GM21528 (cell line): ENCODE measurements at regions not wholly inside any gene's neighbourhood (a gene's known extent, or its start where the extent isn't known, plus 50 kb on each side); places are given as distances from the start of the nearest gene placed in this dataset.

ENCODE experiments used
- ATAC-seq: cut with Tn5 transposase; IDR thresholded peaks from one replicate; pipeline ENCODE4 v1.9.1; 2021; ENCODE audit warnings: mild to moderate bottlenecking, moderate library complexity; ENCODE audit not compliant: unreplicated experiment, low FRiP score

GRCh38 chr2:41610501-41611190, 437.2 kb upstream of the PKDCC start:
- ATAC-seq = no peak

- no peak for ATAC-seq
Observed at GRCh38 chr2:41618754-41619153, 429.1 kb upstream of the PKDCC start.

DNA sequence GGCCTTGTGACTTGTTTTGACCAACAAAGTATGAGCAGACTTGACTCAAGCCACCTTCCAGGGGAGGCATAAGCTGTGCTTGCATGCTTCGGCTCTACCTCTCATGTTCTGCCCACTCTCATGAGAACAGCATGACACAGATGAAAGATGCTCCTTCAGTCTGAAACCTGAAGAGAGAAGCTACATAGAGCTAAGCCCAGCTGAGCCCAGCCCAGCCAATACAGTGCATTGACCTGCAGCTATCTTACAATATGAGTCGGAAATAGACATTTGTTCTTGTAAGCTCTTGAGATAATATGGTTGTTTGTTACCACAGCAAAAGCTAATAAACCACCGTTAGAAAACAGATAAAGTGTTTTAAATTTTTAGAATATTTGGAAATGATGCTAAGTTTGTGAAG, 426.7 kb upstream of the PKDCC start:
- no peak for ATAC-seq

DNA sequence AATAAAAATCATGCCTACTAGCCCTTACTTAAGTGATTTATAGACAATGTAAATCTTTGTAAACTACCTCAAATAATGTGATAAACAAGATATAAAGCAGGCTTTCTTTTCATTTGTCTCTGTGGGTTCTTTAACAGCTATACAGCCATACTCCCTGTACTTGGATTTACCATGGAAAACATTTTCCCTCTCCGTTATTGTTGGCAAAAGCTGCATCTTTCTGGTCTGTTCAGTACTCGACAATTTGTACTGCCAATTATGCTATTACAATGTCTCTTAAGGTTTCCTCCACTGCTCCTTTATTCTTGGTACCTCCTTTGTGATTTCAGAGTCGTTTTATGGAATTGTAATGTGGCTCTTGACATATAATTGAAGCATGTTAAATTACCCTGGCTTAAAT, 426.3 kb upstream of the PKDCC start:
- no peak for ATAC-seq

DNA sequence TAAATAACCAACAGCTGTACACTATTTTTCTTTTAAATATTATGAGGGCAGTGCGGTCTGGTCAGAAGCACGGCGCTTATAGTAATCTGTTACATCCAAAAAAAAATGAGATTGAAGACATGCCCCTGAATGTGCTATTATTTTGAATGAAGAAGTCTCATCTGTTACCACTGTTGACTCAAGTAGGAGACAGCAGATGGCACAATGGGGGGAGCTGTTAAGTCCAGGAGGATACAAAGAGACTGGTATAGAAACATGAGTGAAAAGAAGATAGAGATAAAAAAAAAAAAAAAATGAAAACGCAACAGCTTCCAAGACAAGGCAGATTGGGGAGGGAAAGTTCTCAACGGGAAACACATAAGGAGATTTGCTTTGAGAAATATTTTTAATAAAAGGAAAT, 425.5 kb upstream of the PKDCC start:
- ATAC-seq = no peak

DNA sequence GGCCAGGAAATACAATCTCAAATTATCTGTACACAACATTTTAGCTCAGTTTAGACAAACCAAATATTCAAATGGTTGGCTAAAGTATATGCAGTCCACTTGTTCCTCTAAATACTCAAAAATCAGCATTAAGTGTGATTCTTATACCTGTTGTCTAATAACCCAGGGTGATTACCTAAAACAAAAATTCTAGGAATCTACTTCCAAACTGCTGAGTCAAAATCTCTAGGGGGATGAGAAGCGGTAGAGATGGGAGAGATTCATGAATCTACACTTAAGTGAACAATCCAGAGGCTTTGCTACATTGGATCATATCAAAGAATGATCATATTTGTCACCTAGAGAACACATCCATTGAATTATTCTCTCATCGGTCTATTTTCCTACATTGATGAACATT, 420.9 kb upstream of the PKDCC start:
- no peak for ATAC-seq

DNA sequence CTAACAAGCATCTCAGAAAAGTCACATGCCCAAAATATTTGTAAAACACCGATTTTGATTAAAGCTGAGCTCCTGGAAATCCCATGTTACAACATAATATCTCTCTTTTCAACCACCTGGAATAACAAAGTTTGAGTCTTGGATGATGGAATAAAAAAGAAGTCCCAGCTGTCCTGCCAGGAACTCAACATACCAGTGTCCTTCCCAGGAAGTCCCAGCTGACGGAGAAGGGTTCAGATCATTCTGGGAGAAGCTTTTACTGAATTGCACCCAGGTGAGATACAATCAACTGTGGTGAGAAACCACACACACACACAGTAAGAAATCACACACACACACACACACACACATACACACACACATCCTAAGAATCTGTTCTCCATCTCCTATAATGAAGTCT, 413.1 kb upstream of the PKDCC start:
- no peak for ATAC-seq

DNA sequence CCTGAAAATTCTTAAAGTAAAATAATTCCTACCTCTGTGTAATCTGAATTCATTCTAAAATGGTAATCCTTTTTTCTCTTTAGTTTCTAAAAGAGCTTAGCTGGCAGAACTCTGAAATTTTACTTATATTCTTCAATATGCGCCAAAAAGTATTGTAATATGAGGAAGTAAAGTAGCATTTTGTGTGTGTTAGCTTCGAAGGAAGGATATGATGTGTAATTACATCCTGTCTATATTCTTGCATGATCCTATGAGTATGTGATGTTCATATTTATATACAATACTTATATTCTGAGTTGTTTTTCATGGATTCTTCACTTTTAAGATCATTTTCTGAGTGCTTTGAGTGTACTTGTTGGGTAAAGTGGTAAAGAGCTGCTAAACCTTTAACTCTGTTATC, 402.9 kb upstream of the PKDCC start:
- ATAC-seq = no peak

GRCh38 chr2:41647468-41648050, 400.3 kb upstream of the PKDCC start:
- no peak for ATAC-seq

DNA sequence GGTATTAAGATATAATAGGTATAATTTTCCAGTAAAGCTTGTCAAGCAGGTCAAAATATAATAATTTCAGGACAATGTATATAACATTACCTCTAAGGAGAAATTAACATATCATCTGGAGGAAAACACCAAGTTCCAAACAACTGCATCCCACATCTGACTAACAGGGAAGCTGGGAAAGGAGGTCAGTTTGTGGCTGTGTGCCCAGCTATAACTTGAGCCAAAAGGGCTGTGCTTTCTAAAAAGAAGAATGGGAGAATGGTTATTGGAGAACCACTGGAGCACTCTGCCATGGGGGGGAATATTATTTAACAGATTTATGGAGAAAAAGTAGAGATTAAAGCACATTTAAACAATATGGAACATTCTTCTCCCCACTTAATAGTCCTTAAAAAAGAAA, 390.6 kb upstream of the PKDCC start:
- ATAC-seq = no peak

DNA sequence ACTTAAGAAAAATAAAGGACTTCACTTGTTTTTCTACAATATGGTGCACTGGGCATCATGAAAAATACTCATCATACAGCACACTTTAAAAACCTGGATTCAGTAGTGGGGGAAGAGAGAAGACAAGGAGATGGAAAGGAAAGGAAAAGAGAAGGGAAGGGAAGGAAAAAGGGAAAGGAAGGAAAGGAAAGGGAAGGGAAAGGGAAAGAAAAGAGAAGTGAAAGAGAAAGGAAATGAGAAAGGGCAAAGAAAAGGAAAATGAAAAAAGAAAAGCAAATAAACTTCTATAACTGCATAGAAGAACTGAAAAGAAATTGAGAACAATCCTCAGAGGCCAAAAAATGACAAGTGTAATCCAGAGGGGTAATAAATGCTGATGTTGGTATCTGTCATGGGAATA, 388.1 kb upstream of the PKDCC start:
- no peak for ATAC-seq

DNA sequence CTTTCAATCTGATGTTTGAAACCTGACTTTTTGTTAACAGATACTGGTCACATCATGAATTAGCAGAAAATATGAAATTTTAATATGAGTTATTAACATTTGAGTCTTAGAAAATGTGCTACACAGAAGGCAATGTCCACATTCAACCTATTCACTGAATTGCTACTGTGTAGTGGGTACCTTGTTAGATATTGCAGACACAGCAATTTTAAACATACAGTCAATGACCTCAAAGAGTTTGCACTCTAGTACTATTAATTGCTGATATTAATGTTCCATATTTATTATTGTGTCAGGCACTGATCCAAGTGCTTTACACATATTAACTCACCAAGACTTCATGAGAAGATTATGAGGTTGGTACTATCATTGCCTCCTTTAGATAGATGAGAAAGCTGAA, 385.4 kb upstream of the PKDCC start:
- ATAC-seq = no peak

- no peak for ATAC-seq
Observed at GRCh38 chr2:41663056-41663455, 384.8 kb upstream of the PKDCC start.

DNA sequence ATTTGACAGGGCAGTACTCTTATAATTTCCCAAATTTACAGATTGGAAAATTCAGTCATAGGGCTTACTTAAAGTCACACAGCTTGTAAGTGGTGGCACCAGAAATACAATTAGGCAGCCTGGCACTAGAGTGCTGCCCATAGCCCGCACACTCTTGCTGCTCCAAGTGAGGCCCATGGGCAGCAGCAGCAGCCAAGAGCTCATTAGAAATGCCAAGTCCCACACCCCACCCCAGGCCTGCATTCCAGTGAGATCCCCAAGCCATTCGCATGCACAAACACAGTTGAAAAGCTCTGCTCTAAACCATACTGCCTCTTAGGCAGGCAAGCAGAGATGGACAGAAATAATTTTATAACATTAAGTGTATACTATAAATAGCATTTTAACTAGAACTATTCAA, 379.3 kb upstream of the PKDCC start:
- no peak for ATAC-seq

GRCh38 chr2:41678639-41679038, 369.2 kb upstream of the PKDCC start:
- ATAC-seq = no peak

DNA sequence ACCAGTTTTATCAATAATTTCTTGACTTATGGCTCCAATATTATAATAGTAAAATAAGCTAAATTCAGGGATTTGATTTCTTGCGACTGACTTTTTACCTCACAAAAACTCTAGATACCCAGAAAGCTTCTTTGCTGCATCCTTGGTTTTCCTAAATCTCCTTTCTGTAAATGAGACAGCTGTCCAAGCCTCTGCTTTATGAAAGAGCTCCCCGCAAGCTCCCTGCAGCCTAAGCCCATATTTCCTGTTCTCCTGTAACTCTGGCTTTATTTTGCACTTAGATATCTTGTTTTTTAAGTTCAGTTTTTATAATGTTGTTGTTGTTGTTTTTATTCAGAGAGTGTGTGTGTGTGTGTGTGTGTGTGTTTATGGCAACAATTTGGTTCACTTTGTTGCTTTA, 361.7 kb upstream of the PKDCC start:
- ATAC-seq = no peak

DNA sequence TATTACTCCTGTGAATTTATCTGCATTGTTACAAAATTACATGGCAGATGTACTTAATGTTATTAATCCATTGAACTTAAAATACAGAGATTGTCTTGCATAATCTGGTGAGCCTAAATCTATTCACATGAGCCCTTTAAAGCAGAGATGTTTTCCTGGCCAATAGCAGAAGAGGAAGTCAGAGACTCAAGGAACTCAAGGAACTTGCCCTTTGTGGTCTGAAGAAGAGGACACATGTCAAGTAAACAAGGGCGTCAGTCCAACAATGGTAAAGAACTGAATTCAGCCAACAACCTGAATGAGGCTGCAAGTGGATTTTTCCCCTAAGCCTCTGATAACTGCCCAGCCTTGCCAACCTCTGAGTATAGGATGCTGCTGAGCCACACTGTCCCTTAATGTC, 356.3 kb upstream of the PKDCC start:
- ATAC-seq = no peak

- ATAC-seq = no peak
Observed at GRCh38 chr2:41694536-41695049, 353.2 kb upstream of the PKDCC start.

DNA sequence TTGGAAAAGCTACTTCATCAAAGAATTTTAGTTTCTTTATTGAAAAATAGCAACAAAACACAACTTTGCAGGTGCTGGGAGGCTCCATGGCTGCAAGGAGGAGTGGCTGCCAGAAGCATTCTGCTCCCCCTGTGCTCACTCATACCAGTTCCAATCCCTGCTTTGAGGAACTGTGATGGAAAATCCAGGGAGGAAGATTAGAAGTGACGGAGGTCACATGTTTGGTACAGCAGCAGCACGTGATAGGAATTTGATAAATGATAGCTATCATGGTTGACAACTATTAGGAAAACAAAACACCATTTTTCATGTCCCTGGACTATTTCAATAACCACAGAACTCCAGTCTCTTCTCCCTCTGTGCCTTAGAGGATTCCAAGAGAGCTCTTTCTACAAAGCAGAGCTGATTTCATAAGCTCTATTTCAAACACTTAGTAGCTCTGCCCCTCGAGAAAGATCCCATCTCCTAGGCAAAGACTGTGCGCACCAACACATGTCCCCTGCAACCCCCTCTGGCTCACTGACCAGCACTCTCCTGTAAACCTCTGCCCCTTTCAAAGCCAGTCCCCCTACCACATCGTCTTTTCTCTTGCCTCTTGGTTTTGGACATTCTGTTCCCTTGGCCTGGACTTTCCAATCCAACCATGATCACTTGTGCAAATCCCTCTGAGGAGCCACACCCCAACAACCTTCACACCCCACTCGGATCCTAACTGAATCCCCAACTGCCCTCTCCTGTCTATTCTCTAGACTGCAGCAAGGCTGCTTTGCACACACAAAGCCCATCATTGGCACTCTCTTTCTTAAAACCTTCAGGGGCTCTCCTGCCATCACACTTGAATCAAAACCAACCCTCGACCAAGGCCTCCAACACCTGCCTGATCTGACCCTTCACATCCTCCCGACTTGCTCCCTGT, 352.4 kb upstream of the PKDCC start:
- no peak for ATAC-seq

DNA sequence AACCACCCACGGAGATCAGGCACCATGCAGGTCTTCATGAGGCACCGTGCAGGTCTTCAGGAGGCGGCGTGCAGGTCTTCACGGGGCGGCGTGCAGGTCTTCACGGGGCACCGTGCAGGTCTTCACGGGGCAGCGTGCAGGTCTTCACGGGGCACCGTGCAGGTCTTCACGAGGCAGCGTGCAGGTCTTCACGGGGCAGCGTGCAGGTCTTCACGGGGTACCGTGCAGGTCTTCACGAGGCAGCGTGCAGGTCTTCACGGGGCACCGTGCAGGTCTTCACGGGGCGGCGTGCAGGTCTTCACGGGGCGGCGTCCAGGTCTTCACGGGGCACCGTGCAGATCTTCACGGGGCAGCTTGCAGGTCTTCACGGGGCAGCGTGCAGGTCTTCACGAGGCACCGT, 350.4 kb upstream of the PKDCC start:
- ATAC-seq = no peak

- no peak for ATAC-seq
Observed at GRCh38 chr2:41698678-41699422, 349.0 kb upstream of the PKDCC start.
